MG63 (cell line): ENCODE measurements at regions not wholly inside any gene's neighbourhood (a gene's known extent, or its start where the extent isn't known, plus 50 kb on each side); places are given as distances from the start of the nearest gene placed in this dataset.

Experiments used
- DNase-seq: peaks from one replicate; pipeline ENCODE4 v3.0.0-alpha.2; 2020
- H3K27me3 ChIP-seq: fragments of 250-450 bp; sonication (Bioruptor Pico); 2 replicates; pipeline ENCODE4 v1.5.1; 2020; ENCODE audit warnings: mild to moderate bottlenecking, moderate library complexity
- H3K36me3 ChIP-seq: fragments of 250-450 bp; sonication (Bioruptor Pico); 2 replicates; pipeline ENCODE4 v1.5.1; 2020; ENCODE audit warnings: mild to moderate bottlenecking, moderate library complexity
- H3K4me3 ChIP-seq: fragments of 250-450 bp; sonication (Bioruptor Pico); 2 replicates; pipeline ENCODE4 v1.5.1; 2020; ENCODE audit warnings: mild to moderate bottlenecking, moderate library complexity
- H3K9me3 ChIP-seq: fragments of 250-450 bp; sonication (Bioruptor Pico); 2 replicates; pipeline ENCODE4 v1.5.1; 2020; ENCODE audit warnings: mild to moderate bottlenecking, moderate library complexity

DNA sequence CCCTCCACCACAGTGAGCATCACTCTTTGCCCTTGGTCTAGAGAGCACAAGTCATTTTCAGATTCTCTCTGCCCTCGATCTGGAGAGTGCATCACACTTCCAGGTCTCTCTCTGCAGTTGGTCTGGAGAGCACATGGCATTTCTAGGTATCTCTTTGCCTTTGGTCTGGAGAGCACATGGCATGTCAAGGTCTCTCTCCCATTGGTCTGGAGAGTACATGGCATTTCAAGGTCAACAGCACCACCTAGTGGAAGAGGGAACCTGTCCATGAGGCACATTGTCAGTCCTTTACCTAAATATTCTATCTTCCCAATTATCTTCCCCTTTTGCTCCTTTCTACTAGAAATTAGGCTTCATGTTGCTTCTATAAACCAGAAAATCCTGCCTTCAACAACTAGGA, 1139.4 kb downstream of the XPNPEP1 start:
- Histone ChIP-seq H3K9me3 (no peaks in the 10 kb centered on the region), H3K27me3 (no peaks in the 10 kb centered on the region)
- peak; percentile 18 for DNase-seq

DNA sequence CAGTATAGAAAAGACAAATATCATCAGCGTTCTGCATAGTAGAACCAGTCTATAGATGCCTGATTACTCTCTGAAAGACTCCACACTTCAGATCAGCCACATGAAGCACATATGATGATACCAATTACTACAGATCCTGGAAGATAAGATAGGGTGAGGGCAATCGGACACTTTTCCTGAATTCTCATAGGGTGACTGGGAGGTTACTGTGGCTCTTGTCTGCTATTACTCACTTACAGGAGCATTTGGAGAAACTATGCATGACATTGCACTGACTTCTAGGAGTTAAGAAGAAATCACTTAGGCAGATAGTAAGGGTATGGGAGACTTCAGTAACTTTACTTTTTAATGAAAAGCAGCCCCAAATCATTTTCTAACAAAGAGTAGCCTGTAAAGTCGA, 1140.9 kb downstream of the XPNPEP1 start:
- H3K9me3 ChIP-seq: no peaks in the 10 kb centered on the region
- DNase-seq: no peak
- no peak overlapping the region for H3K4me3 ChIP-seq
- H3K36me3 ChIP-seq: no peaks in the 10 kb centered on the region
- no peaks in the 10 kb centered on the region for H3K27me3 ChIP-seq

More for the DNA sequence above, 1139.4 kb downstream of the XPNPEP1 start:
- no peaks in the 10 kb centered on the region for H3K36me3 ChIP-seq
- no peak overlapping the region for H3K4me3 ChIP-seq

DNA sequence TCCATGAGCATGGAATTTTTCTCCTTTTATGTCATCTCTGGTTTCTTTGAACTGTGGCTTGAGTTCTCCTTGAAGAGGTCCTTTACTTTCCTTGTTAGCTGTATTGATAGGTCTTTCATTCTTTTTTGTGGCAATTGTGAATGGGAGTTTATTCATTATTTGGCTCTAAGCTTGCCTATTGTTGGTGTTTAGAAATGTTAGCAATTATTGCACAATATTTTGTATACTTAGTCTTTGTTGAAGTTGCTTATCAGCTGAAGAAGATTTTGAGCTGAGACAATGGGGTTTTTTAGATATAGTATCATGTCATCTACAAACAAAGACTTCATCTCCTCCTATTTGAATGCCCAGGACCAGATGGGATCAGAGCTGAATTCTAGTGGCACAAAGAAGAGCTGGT, 1143.8 kb downstream of the XPNPEP1 start:
- H3K27me3 ChIP-seq: no peaks in the 10 kb centered on the region
- no peak for DNase-seq
- no peaks in the 10 kb centered on the region for H3K36me3 ChIP-seq
- H3K4me3 ChIP-seq: no peak overlapping the region
- no peaks in the 10 kb centered on the region for H3K9me3 ChIP-seq

DNA sequence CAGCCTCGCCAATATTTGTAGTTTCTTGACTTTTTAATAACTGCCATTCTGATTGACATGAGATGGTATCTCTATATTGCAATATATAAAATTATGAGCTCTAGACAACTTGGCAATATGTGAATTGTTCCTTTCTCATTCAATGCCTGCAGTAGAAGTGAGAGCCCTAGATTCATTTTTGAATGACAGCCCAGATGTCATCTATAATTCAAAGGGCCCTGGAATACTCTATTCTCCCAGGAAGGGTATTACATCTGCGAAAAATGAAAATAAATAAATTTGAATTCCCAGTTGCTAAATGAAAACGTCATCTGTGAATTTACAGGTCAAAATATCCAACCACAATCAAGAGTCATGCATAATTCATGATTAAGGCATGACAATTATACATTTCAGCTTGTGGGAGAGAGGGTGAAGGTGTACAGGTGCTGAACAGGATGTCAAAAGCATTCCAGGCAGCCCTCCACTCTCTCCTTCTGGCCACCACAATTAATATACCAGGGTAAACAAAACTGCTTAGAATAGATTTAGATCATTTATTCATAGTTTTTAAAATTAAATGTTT, 1147.3 kb downstream of the XPNPEP1 start:
- H3K9me3 ChIP-seq: no peaks in the 10 kb centered on the region
- no peak for DNase-seq
- H3K27me3 ChIP-seq: no peaks in the 10 kb centered on the region

DNA sequence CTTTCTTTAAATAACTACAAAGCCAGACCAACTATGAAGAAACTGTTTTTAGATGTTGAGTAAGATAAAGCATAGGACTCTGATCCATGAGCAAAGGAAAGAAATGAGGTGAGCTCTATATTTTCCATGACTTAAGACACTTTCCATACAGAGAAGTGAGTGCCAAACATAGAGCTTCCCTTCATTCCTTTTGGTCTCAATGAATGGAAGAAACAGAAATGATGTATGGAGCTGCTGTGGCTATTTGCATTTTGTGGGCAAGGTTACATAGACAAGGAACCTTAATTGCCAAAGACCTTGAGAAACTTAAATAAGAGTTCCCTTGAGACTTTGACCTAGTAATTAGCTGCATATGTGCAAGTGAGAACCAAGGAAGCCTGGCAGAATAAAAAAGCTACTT, 1152.2 kb downstream of the XPNPEP1 start:
- Histone ChIP-seq H3K9me3 (no peaks in the 10 kb centered on the region), H3K27me3 (no peaks in the 10 kb centered on the region), H3K36me3 (no peaks in the 10 kb centered on the region), H3K4me3 (no peak overlapping the region)
- DNase-seq: no peak

More for the DNA sequence above, 1147.3 kb downstream of the XPNPEP1 start:
- no peak overlapping the region for H3K4me3 ChIP-seq
- H3K36me3 ChIP-seq: no peaks in the 10 kb centered on the region

DNA sequence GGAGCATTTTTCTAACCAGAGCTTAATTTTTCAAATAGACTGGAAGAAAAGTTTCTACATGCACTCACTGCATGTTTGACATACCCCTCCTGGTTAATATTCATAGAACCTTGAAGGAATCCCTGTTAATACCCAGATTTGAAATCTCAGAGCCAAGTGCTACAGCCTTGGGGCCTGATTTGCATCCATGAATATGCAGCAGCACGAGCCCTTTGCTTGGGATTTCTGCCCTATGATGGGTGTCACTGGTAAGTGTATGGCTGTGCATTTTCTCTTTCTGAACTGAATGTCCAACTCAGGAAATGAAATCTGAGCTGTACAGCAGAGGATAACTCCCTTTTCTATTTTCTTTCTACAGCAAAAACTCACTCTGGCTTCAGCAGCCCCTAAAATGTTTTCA, 1157.5 kb downstream of the XPNPEP1 start:
- H3K9me3 ChIP-seq: no peaks in the 10 kb centered on the region
- no peak overlapping the region for H3K4me3 ChIP-seq
- no peaks in the 10 kb centered on the region for H3K27me3 ChIP-seq
- DNase-seq: no peak
- no peaks in the 10 kb centered on the region for H3K36me3 ChIP-seq

DNA sequence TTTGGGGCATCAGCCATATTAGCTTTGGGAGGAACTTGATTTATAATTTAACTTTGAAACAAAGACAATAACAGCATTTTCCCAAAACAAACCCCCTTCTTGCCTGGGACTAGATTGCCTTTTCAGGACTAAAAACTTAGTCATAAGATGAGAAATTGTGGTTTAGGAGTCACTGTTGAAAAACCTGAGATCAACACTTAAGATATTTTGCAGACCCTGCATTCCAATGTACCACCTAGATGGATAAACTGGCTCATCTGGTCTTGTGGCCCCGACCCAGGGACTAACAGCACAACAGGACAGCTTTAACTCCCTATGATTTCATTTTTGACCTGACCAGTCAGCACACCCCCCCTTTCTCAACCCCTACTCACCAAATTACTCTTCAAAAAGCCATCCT, 1165.4 kb downstream of the XPNPEP1 start:
- Histone ChIP-seq H3K9me3 (no peaks in the 10 kb centered on the region), H3K27me3 (no peaks in the 10 kb centered on the region), H3K36me3 (no peaks in the 10 kb centered on the region), H3K4me3 (no peak overlapping the region)
- no peak for DNase-seq

DNA sequence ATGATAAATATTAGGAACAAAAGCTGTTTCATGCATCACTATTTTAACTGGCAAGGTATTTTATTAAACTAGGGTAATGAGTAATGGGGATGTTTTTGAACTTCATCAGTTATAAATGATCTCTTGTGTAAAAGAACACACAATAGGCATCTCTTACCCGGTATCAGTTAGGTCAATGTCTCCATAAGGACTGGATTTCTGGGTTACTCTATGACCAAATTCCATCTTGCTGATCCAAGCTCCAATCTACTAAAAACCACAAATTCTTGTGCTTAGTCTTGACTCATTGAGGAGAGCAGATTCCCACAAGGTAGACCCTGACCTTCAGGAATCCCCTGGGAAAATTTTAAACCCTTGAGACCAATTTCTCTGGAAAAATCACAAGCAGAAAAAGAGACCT, 1167.7 kb downstream of the XPNPEP1 start:
- Histone ChIP-seq H3K9me3 (no peaks in the 10 kb centered on the region), H3K4me3 (no peak overlapping the region), H3K27me3 (no peaks in the 10 kb centered on the region), H3K36me3 (no peaks in the 10 kb centered on the region)
- DNase-seq: no peak

DNA sequence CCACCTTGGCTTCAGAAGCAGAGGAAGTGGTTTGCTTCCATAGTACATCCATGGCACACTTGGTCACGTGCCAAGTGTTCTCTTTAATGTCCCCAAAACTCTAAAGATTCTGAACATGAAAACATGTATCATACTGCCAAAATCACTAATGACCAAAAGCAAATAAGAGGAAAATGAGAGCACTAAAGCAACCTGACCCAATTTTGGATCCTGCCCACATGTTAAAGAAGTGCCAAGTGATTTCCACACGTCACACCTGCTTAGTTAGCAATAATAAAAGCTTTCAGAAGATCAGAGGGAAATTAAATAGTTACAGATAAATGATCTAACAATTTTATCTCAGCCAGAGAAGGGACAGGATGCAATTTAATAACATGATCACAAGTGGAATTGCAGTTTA, 1170.0 kb downstream of the XPNPEP1 start:
- H3K9me3 ChIP-seq: no peaks in the 10 kb centered on the region
- H3K4me3 ChIP-seq: no peak overlapping the region
- no peaks in the 10 kb centered on the region for H3K27me3 ChIP-seq
- no peaks in the 10 kb centered on the region for H3K36me3 ChIP-seq
- DNase-seq: no peak

DNA sequence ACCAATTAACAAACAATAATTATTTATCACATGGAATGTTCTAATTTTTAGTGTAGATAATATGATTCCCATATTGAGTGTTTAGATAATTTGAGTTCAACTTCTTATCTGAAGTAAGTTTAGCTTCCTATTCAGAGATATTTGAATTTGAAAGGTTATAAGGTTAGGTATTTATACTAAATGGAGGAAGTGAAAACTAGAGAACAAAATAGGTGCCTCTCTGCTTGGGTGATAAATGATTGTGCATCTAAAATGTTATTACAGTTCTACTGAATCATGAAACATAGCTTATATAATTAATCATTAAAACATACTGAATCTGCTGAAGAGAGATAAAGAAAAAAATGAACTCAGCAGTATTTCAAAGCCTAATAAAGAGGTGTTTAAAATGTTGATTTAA, 1174.3 kb downstream of the XPNPEP1 start:
- no peak for DNase-seq
- H3K9me3 ChIP-seq: no peaks in the 10 kb centered on the region
- no peaks in the 10 kb centered on the region for H3K36me3 ChIP-seq
- H3K4me3 ChIP-seq: no peak overlapping the region
- no peaks in the 10 kb centered on the region for H3K27me3 ChIP-seq

DNA sequence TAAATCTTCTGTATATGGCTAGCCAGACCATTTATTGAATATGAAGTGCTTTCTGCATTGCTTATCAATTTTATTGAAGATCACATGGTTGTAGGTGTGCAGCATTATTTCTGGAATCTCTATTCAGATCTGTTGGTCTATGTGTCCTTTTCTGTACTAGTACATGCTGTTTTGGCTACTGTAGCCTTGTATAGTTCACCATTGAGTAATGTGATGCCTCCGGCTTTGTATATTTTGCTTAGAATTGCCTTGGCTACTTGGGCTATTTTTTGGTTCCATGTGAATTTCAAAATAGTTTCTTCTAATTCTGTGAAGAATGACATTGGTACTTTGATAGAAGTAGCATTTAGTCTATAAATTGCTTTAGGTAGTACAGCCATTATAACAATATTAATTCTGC, 1187.2 kb downstream of the XPNPEP1 start:
- DNase-seq: no peak
- Histone ChIP-seq H3K9me3 (no peaks in the 10 kb centered on the region), H3K4me3 (no peak overlapping the region), H3K27me3 (no peaks in the 10 kb centered on the region), H3K36me3 (no peaks in the 10 kb centered on the region)

DNA sequence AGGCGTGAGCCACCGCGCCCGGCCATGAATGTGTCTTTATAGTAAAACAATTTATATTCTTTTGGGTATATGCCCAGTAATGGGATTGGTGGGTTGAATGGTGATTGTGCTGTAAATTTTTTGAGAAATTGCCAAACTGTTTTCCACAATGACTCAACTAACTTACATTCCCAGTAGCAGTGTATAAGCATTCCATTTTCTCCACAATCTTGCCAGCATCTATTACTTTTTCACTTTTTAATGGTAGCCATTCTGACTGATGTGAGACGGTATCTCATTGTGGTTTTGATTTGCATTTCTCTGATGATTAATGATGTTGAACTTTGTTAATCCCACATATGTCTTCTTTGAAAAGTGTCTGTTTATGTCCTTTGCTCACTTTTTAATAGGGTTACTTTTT, 1187.9 kb downstream of the XPNPEP1 start:
- Histone ChIP-seq H3K36me3 (no peaks in the 10 kb centered on the region), H3K27me3 (no peaks in the 10 kb centered on the region), H3K4me3 (no peak overlapping the region), H3K9me3 (no peaks in the 10 kb centered on the region)
- DNase-seq: no peak

DNA sequence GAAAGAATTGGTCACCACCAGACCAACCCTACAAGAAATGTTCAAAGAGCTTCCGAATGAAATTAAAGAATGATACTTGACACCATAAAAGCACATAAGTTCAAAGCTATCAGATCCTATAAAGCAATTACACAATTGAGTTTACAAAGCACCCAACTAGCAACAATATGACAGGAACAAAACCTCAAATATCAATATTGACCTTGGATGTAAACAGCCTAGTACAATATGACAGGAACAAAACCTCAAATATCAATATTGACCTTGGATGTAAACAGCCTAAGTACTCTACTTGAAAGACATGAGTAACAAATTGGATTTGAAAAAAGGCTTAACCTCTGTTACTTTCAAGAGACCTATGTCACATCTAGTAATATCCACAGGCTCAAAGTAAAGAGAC, 1201.4 kb downstream of the XPNPEP1 start:
- Histone ChIP-seq H3K36me3 (no peaks in the 10 kb centered on the region), H3K4me3 (no peak overlapping the region), H3K9me3 (no peaks in the 10 kb centered on the region), H3K27me3 (no peaks in the 10 kb centered on the region)
- no peak for DNase-seq

DNA sequence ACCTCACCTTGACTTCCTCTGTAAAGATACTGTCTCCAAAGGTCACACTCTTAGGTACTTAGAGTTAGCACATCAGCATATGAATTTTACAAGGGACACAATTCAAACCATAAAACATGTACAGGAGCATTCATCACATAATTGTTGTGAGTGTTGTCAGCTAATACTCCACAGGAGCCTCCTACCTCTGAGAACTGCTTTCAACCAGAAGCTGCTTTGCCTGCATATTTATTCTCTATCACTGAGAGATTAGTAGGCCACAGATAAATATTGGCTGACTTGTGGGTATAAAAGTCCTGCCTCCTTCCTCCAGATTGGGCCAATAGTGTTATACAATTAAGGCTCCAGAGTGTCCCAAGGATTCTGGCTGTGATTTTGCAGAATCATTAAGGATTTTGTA, 1207.0 kb downstream of the XPNPEP1 start:
- Histone ChIP-seq H3K36me3 (no peaks in the 10 kb centered on the region), H3K4me3 (no peak overlapping the region), H3K9me3 (no peaks in the 10 kb centered on the region), H3K27me3 (no peaks in the 10 kb centered on the region)
- DNase-seq: no peak

DNA sequence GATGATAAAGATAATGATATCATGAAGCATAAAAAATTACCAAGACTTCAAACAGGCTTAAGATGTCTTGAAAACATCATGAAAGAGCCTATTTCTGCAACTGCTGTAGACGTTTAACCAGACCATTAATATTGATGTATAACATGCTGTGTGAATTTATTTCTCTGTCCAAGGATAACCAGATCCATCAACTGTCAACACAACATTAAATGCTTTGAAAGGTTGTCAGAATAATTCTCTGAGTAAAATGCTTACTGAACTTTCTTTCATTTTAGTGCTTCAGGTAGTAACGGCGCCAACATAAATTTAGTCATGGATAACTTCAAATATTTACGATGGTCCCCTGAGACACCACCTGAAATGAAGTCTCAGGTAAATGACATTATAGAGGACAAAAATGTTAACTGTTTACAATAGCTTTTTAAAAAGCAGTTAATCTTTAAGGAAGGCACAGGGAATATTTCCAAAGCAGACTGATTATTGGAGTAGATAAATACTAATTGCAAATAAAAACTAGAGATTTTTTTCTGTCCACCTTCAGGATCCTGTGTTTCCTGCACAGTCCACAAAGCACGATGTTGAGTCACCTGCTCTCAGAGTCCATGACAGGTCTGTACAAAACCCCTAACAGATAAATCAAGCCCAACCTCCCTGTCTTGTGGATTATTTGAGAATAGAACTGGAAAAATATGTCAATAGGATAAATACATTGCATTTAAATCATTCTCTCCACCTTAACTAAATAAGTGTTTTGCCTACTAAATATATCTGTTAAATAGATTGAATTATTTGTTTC, 1213.2 kb downstream of the XPNPEP1 start:
- no peaks in the 10 kb centered on the region for H3K36me3 ChIP-seq
- no peak for DNase-seq
- H3K9me3 ChIP-seq: no peaks in the 10 kb centered on the region
- H3K27me3 ChIP-seq: no peaks in the 10 kb centered on the region
- no peak overlapping the region for H3K4me3 ChIP-seq

DNA sequence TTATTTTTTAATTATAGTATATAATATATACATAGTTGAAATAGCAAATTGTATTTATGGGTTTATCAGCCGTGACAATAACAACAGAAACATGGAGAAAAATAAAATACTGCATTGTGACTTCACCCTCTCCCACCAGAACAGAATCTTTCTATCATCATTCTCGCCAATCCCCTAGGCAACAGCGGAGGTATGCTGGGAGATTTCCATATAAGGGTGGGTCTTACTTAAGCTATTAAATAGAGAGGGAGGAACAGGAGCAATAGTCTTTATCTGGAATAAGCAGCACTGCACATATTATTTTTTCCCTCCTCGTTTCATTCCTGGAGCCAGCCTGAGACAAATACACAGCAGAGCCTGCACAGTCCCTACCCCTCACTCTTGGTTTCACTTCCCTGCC, 1214.9 kb downstream of the XPNPEP1 start:
- DNase-seq: no peak
- H3K4me3 ChIP-seq: no peak overlapping the region
- H3K9me3 ChIP-seq: no peaks in the 10 kb centered on the region
- no peaks in the 10 kb centered on the region for H3K27me3 ChIP-seq
- no peaks in the 10 kb centered on the region for H3K36me3 ChIP-seq

DNA sequence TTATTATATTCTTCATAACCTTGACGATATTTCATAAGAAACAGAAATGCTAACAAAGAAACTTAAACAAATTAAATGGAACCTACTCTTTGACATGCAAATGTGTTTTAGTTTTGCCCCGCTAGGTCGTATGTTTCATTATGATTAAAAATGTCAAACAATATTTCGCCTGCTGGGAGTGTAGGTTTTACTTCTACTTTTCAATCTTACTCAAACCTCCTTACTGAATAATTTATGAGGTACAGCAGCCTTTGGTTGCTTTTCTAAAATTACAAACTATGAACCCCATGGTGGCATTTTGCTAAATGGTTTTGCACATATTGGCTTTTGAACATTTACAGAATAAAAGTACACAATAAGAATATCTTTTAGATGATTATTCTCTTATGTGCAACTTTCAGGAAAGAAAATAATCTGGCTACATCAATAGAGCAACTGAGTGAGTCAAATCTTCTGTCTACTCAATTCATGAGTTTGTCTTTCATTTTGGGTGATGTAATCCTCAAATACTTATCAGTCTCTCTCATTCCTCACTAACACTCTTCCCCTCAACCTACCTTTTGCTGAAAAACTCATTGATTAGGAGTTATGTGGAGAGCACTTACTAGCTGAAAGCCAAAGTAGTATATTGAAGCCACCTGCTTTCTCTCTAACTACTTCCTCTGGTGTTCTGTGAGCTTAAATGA, 1226.4 kb downstream of the XPNPEP1 start:
- DNase-seq: no peak
- no peaks in the 10 kb centered on the region for H3K9me3 ChIP-seq
- no peaks in the 10 kb centered on the region for H3K36me3 ChIP-seq
- no peak overlapping the region for H3K4me3 ChIP-seq
- H3K27me3 ChIP-seq: no peaks in the 10 kb centered on the region

DNA sequence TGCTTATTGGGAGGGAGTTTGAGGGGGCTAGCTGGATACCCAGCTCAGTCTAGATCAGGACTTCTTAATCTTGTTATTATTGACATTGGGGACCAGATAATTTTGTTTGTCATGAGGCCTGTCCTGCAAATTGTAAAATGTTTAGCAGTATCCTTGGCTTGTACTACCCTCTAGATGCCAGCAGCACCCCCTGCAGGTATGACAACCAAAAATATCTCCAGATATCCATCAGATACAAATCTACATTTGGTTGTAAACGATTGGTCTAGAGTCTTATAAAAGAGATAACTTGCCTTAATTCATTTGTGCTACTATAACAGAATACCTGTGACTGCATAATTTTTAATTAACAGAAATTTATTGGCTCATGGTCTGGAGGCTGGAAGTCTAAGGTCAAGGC, 1232.2 kb downstream of the XPNPEP1 start:
- H3K27me3 ChIP-seq: no peaks in the 10 kb centered on the region
- no peak for DNase-seq
- no peaks in the 10 kb centered on the region for H3K36me3 ChIP-seq
- H3K9me3 ChIP-seq: no peaks in the 10 kb centered on the region
- no peak overlapping the region for H3K4me3 ChIP-seq
